Calu3 (cell line): ENCODE measurements at regions not wholly inside any gene's neighbourhood (a gene's known extent, or its start where the extent isn't known, plus 50 kb on each side); places are given as distances from the start of the nearest gene placed in this dataset.

Experiments
- BruUV-seq: library from RNA; stranded (reverse); fragments of 400-500 nt; replicated peaks from 2 replicates; lab custom pipeline; 2021; lab: Mats Ljungman, UMichigan
- CTCF ChIA-PET: fragments of 300-600 bp; sonication (Branson Sonifier 250); formaldehyde crosslinking; loops from one replicate; lab custom pipeline; 2022; ENCODE audit warnings: antibody characterized with exemption; lab: Charles Lee
- DNase-seq: peaks from one replicate; pipeline ENCODE4 v3.0.0; 2022
- H3K27ac Mint-ChIP-seq: one replicate; pipeline ENCODE4 v1.8.0; 2022; ENCODE audit warnings: mixed read lengths; ENCODE audit not compliant: unreplicated experiment
- H3K27me3 Mint-ChIP-seq: one replicate; pipeline ENCODE4 v1.8.0; 2022; ENCODE audit warnings: mixed read lengths; ENCODE audit not compliant: unreplicated experiment
- H3K36me3 Mint-ChIP-seq: one replicate; pipeline ENCODE4 v1.8.0; 2022; ENCODE audit warnings: mild to moderate bottlenecking, moderate library complexity, mixed read lengths; ENCODE audit not compliant: insufficient read depth, unreplicated experiment
- H3K4me1 Mint-ChIP-seq: one replicate; pipeline ENCODE4 v1.8.0; 2022; ENCODE audit warnings: mild to moderate bottlenecking, low read depth, mixed read lengths; ENCODE audit not compliant: unreplicated experiment
- H3K4me3 Mint-ChIP-seq: one replicate; pipeline ENCODE4 v1.8.0; 2022; ENCODE audit warnings: mild to moderate bottlenecking, low read depth, moderate library complexity, mixed read lengths; ENCODE audit not compliant: unreplicated experiment
- H3K9me3 Mint-ChIP-seq: one replicate; pipeline ENCODE4 v1.8.0; 2022; ENCODE audit warnings: low read depth, mixed read lengths; ENCODE audit not compliant: unreplicated experiment
- intact Hi-C: fragments of 100-400 bp; cut with micrococcal nuclease; formaldehyde crosslinking; loops from one replicate; pipeline ENCODE4 v1.10.0; 2022; ENCODE audit not compliant: unreplicated experiment
- TF ChIP-seq, protein P1 (sequence below): fragments of 200-600 bp; IDR thresholded peaks from one replicate; pipeline ENCODE4 v1.8.0; 2022; ENCODE audit warnings: antibody characterized with exemption; ENCODE audit not compliant: unreplicated experiment

- H3K9me3 Mint-ChIP-seq = peaks cover 11% of the 10 kb centered on the region
- no peak overlapping the region for H3K4me3 Mint-ChIP-seq
- CTCF ChIA-PET = interaction anchor here (1.6 to 1.9 kb wide), 2 partner anchors 120 to 400 kb away, joined by 4 to 5 read pairs; no protein-coding TSS in a partner anchor
- peaks cover 12% of the 10 kb centered on the region for H3K36me3 Mint-ChIP-seq
- no peaks in the 10 kb centered on the region for H3K27me3 Mint-ChIP-seq
- TF ChIP-seq, protein P1, sequence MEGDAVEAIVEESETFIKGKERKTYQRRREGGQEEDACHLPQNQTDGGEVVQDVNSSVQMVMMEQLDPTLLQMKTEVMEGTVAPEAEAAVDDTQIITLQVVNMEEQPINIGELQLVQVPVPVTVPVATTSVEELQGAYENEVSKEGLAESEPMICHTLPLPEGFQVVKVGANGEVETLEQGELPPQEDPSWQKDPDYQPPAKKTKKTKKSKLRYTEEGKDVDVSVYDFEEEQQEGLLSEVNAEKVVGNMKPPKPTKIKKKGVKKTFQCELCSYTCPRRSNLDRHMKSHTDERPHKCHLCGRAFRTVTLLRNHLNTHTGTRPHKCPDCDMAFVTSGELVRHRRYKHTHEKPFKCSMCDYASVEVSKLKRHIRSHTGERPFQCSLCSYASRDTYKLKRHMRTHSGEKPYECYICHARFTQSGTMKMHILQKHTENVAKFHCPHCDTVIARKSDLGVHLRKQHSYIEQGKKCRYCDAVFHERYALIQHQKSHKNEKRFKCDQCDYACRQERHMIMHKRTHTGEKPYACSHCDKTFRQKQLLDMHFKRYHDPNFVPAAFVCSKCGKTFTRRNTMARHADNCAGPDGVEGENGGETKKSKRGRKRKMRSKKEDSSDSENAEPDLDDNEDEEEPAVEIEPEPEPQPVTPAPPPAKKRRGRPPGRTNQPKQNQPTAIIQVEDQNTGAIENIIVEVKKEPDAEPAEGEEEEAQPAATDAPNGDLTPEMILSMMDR = no peak
- intact Hi-C loops = loop anchor here (5.0 to 10.0 kb wide), 2 partner anchors 195 to 407 kb away; partner anchors contain the start of gene NBEA
- no TSS peak for BruUV-seq
- peak overlapping the region; percentile 94 for H3K27ac Mint-ChIP-seq
- H3K4me1 Mint-ChIP-seq = no peaks in the 10 kb centered on the region
- DNase-seq = no peak
Observed at GRCh38 chr13:34747507-34747906, 194.6 kb upstream of the NBEA start.

DNA sequence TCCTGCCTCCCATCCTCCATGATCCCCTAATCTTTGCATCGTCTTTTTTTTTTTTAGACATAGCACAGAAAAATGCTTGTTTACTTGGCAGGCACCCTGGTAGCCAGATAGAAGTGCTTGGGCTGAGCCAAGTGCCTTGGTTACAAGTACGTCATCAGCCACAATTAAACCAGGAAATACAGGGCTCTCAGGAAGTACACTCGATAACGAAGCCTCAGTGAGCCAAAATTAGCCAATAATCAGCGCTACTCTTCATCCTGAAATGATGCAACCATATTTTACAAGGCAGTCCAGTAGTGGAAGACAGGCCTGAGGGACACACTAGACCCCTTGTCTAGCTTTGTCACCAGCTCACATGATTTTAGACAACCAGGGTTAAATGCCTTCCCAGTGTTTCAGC, 194.0 kb upstream of the NBEA start:
- H3K4me1 Mint-ChIP-seq = no peaks in the 10 kb centered on the region
- peak; percentile 52 for DNase-seq
- H3K9me3 Mint-ChIP-seq = peaks cover 11% of the 10 kb centered on the region
- BruUV-seq = no TSS peak
- TF ChIP-seq, protein P1 = no peak
- no peaks in the 10 kb centered on the region for H3K27me3 Mint-ChIP-seq
- no peak overlapping the region for H3K4me3 Mint-ChIP-seq
- peaks cover 12% of the 10 kb centered on the region for H3K36me3 Mint-ChIP-seq
- intact Hi-C loops = loop anchor here (2.0 to 10.0 kb wide), 4 partner anchors 79 to 591 kb away; partner anchors contain the start of gene NBEA
- CTCF ChIA-PET = interaction anchor here (0.6 to 1.9 kb wide), 3 partner anchors 18 to 401 kb away, joined by 3 to 5 read pairs (median 4); no protein-coding TSS in a partner anchor
- peak overlapping the region; percentile 94 for H3K27ac Mint-ChIP-seq

DNA sequence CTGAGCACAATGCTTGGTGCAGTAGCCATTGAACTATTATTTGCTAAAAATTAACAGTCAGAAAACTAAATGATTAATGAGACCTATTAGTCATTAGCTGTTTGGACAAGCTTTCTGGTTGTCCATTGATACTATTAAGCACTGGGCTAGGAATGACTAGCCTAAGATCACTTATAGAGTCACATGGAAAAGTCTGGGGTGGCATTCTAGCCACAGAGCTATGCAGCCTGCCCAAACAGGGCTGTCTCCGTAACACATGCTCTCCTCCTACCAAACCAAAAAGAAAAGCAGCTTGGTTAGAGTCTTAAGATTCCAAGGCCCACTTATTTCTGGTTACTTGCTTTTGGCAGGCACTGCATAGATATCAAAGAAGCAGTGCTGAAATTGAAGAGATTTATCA, 193.5 kb upstream of the NBEA start:
- CTCF ChIA-PET = interaction anchor here (0.6 to 1.9 kb wide), 3 partner anchors 18 to 401 kb away, joined by 3 to 5 read pairs (median 4); no protein-coding TSS in a partner anchor
- DNase-seq = peak; percentile 13

DNA sequence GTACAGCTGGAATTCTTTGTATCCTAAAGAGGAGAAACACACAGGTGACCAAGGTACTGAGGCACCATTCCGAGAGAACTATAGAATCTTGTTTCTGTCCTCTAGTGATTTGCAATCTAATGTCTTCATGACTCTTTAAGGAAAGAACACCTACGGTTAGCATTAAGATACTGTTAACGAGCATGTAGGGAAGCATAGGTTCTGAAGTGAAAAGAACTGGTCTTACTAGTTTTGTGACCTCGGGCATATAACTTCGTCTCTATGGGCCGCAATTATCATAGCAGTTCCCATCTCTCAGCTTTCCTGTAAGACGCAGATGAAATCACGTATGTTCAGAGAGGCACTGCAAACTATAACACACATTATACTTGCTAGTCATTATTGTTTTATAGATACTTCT, 193.0 kb upstream of the NBEA start:
- no TSS peak for BruUV-seq
- peaks cover 12% of the 10 kb centered on the region for H3K36me3 Mint-ChIP-seq
- H3K9me3 Mint-ChIP-seq = peaks cover 10% of the 10 kb centered on the region
- peak overlapping the region; percentile 94 for H3K27ac Mint-ChIP-seq
- CTCF ChIA-PET = interaction anchor here (0.6 to 1.9 kb wide), 3 partner anchors 19 to 402 kb away, joined by 3 to 5 read pairs (median 4); no protein-coding TSS in a partner anchor
- TF ChIP-seq, protein P1 = no peak
- no peak overlapping the region for H3K4me3 Mint-ChIP-seq
- no peaks in the 10 kb centered on the region for H3K4me1 Mint-ChIP-seq
- H3K27me3 Mint-ChIP-seq = no peaks in the 10 kb centered on the region
- DNase-seq = no peak
- intact Hi-C loops = loop anchor here (2.0 to 10.0 kb wide), 4 partner anchors 78 to 592 kb away; partner anchors contain the start of gene NBEA

More for the DNA sequence above, 193.5 kb upstream of the NBEA start:
- intact Hi-C loops = loop anchor here (2.0 to 10.0 kb wide), 4 partner anchors 78 to 592 kb away; partner anchors contain the start of gene NBEA
- Mint-ChIP-seq H3K27ac (peak overlapping the region; percentile 94), H3K4me1 (no peaks in the 10 kb centered on the region), H3K4me3 (no peak overlapping the region), H3K36me3 (peaks cover 12% of the 10 kb centered on the region), H3K9me3 (peaks cover 11% of the 10 kb centered on the region), H3K27me3 (no peaks in the 10 kb centered on the region)
- BruUV-seq = TSS peak; percentile 87
- TF ChIP-seq, protein P1 = no peak
